Fibroblast of skin of right quadriceps (primary cell): ENCODE measurements at regions not wholly inside any gene's neighbourhood (a gene's known extent, or its start where the extent isn't known, plus 50 kb on each side); places are given as distances from the start of the nearest gene placed in this dataset.
A peak's percentile ranks its signal among the peaks of the same experiment; 100 is the strongest.
"Not testable (repeated sequence)": the region's sequence is repeated elsewhere in the genome, so short reads cannot be mapped to it uniquely, and the experiment has no call there.

ENCODE experiments used
- DNase-seq: peaks from one replicate; pipeline ENCODE4 v3.0.0-alpha.2; 2013

- not testable (repeated sequence) for DNase-seq
Observed at GRCh38 chr1:234810726-234811125, 200.7 kb upstream of the IRF2BP2 start.

GRCh38 chr1:234809854-234810245 lies 199.9 kb upstream of the IRF2BP2 start:
- not testable (repeated sequence) for DNase-seq

- peak; percentile 28 for DNase-seq
Observed at GRCh38 chr1:234808943-234809853, 199.2 kb upstream of the IRF2BP2 start.

DNA sequence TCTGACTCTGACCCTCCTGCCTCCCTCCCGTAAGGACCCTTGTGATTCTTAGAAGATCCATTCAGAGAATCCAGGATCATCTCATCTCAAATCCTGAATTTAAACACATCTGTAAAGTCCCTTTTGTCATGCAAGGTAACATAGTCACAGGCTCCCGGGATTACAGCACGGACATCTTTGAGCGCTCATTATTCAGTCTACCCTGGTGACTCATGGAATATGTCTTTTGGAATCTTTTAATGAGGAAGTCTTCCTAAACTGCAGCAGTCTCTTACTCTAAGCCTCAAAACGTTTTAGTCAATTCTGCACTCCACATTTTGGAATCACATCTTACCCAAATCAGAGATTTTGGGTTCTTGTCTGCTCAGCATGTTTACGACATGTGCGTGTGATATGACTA lies 198.5 kb upstream of the IRF2BP2 start:
- DNase-seq = not testable (repeated sequence)

DNA sequence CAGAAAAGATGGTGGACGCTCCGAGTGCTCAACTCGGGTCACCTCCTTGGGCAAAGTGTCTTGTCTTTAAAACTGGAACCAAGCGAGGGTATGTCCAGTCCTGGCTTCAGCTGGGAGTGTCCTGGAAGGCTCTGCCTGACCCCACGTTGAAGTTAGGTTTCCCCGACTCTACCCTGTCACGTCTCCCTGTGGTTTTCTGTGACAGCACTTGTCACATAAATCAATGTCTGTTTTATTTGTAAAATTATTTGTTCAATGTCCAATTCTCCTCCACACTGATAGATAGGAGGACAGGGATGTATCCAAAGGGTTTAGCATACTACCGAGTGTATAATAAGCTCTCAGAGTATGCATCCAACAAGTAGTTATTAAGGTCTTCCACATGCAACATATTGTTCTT lies 197.7 kb upstream of the IRF2BP2 start:
- not testable (repeated sequence) for DNase-seq

GRCh38 chr1:234802586-234802985 lies 192.6 kb upstream of the IRF2BP2 start:
- not testable (repeated sequence) for DNase-seq

GRCh38 chr1:234801636-234802035 lies 191.7 kb upstream of the IRF2BP2 start:
- DNase-seq = not testable (repeated sequence)

- not testable (repeated sequence) for DNase-seq
Observed at GRCh38 chr1:234801147-234801546, 191.2 kb upstream of the IRF2BP2 start.

- not testable (repeated sequence) for DNase-seq
Observed at GRCh38 chr1:234800563-234800962, 190.6 kb upstream of the IRF2BP2 start.

- DNase-seq = not testable (repeated sequence)
Observed at GRCh38 chr1:234799021-234799689, 189.2 kb upstream of the IRF2BP2 start.

- DNase-seq = not testable (repeated sequence)
Observed at GRCh38 chr1:234797216-234797615, 187.2 kb upstream of the IRF2BP2 start.

DNA sequence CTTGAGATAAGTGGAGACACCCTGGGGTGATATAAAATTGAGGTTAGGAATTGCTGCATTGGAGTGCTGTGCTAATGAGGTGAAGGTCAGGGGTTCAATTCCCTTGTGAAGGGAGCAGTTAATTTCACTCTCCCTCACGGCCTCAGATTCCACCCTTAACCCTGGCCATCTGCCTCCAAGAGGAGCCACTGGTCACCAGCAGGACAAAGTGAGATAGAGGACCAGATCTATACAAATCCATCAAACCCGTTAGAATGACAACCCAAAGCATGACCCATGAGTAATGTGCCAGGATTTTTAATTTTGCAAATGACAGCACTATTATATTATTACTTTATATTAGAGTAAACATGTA lies 186.4 kb upstream of the IRF2BP2 start:
- DNase-seq = not testable (repeated sequence)

GRCh38 chr1:234795711-234796437 lies 185.9 kb upstream of the IRF2BP2 start:
- peak; percentile 39 for DNase-seq

DNA sequence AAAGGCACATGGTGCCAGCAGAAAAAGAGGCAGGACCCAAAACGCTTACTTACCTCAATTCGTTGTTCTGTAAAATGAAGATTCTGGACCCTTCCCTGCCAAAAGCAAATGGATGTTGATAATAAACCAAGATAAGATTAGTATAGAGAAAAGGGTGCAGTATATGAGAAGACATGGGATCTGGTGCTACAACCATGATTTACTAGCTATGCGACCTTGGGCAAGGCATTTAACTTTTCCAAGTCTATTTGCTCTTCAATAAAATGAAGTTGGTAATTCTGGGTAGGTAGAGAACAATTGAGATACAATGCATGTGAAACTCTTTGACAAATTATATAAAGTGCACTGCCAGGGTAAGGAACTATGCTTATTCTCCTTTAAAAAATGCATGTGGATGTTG lies 185.0 kb upstream of the IRF2BP2 start:
- DNase-seq = not testable (repeated sequence)

DNA sequence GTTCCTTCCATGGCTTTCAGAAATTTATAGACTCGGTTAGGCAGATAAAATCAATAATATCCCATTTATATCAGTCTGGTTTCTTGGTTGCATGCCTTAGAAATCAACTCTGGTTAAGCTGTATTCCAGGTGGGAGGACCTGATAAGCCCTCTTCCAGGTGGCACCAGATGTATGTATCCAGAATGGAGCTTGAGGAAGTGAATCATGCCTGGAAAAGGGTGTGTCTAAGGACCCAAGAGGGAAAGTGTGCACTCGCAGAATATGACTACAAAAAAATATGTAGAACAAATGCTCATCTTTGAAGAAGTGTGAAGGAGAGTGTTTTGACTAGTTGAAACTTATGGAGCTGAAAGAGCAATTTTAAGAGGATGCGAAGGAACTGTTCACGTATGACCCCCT lies 184.5 kb upstream of the IRF2BP2 start:
- DNase-seq = not testable (repeated sequence)

DNA sequence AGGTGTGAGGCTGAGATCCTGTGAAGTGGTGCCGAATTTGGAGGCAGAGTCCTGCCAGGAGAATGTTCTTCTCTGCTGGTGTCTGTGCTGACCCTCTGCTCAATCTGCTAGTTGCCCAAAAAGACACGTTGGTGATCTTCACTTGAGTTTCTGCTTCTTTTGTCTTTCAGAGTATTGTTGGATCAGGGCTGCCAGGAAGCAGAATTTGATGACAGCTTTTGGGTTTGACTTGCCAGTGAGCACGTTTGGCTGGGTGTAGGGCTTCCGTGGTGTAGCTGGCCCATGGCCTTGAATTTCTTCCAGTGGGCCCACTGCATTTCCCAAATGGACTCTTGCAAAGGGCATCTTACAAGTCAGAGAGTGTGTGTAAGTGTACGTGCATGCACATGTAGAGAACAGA lies 183.9 kb upstream of the IRF2BP2 start:
- DNase-seq = not testable (repeated sequence)

GRCh38 chr1:234792221-234792864 lies 182.4 kb upstream of the IRF2BP2 start:
- DNase-seq = not testable (repeated sequence)

GRCh38 chr1:234791615-234792014 lies 181.6 kb upstream of the IRF2BP2 start:
- DNase-seq = not testable (repeated sequence)

- DNase-seq = not testable (repeated sequence)
Observed at GRCh38 chr1:234790333-234790732, 180.4 kb upstream of the IRF2BP2 start.

DNA sequence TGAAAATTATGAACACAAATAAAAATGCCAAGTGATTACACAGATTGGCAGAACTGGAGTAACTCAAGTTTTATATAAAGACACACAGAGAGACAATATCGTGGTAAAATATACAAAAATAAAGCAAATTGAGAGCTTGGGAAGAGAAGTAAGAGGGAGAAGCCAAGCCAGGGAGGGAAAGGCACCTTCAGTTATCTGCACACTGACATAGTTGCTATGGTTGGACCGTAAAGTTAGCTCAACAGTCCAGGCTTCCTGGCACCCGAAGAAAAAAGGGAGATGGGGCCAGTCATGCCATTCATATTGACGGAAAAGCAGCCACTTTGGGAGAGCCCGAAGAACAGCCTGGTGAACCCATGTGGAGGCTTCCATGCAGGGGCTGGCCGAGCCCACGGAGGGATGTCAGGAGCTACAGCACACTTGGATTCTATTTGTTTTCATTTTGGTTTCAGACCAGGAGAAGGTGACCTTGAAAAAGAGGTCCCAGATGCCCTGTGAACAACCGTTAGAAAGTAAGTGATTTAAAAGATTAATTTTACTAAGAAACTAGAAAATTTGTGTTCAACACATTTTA lies 177.1 kb upstream of the IRF2BP2 start:
- not testable (repeated sequence) for DNase-seq

DNA sequence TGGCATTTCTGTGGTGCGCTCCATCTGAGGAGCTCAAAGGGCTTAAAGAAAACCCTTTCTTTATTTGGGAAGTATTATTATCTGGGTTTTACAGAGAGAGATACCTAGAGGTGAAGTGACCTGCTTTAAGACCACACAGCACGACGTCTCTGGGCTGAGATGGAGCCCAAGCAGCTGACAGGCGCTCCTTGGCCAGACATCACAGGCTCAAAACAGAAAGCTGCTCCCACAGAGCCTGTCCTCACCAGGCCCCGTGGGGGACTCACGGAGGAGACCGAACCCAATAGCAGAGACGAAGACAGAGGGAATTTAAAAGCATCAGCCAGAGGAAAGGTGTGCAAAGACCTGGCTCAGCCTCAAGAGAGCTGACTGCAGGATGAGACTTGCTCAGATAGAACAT lies 175.9 kb upstream of the IRF2BP2 start:
- not testable (repeated sequence) for DNase-seq

DNA sequence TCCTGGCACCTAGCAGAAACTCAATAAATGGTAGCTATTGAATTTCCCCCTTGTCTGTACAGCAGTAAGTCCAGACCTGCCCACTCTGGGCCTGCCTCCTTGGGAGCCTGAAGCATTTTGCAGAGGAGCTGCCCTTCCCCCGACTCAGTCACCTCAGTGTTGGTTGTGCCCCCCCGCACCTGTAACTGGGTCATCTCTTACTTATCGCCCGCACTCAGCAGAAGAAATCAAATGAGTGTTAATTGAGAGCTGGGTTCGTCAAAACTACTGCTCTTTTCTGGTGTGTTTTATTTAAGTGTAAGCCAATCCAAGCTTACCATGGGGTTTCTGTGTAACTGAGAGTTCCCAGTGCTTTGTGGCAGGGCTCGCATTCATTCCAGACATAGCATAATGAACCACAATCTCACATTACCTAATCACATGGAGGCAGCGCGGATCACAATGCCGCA lies 175.5 kb upstream of the IRF2BP2 start:
- peak; percentile 77 for DNase-seq
